Neuronal stem cell (in vitro differentiated cells): ENCODE measurements at regions not wholly inside any gene's neighbourhood (a gene's known extent, or its start where the extent isn't known, plus 50 kb on each side); places are given as distances from the start of the nearest gene placed in this dataset.

Source experiments
- DNase-seq: peaks from one replicate; pipeline ENCODE4 v3.0.0-alpha.2; 2013; ENCODE audit warnings: low spot score
- H2AFZ ChIP-seq: one replicate; pipeline ENCODE4 v1.6.1; 2013; ENCODE audit warnings: mild to moderate bottlenecking, low read length, inconsistent platforms
- H2AK5ac ChIP-seq: 2 replicates; pipeline ENCODE4 v1.6.1; 2013; ENCODE audit warnings: low read depth, mild to moderate bottlenecking, inconsistent platforms, low read length, moderate library complexity, mixed read lengths
- H2BK120ac ChIP-seq: 2 replicates; pipeline ENCODE4 v1.6.1; 2013; ENCODE audit warnings: low read depth, mild to moderate bottlenecking, inconsistent platforms, low read length, moderate library complexity, mixed read lengths
- H2BK12ac ChIP-seq: one replicate; pipeline ENCODE4 v1.6.1; 2013; ENCODE audit warnings: low read length, inconsistent platforms
- H2BK15ac ChIP-seq: 2 replicates; pipeline ENCODE4 v1.6.1; 2013; ENCODE audit warnings: mild to moderate bottlenecking, low read length, inconsistent platforms, mixed read lengths
- H2BK5ac ChIP-seq: one replicate; pipeline ENCODE4 v1.6.1; 2013; ENCODE audit warnings: inconsistent platforms, mild to moderate bottlenecking, low read length, moderate library complexity
- H3K14ac ChIP-seq: one replicate; pipeline ENCODE4 v1.6.1; 2013; ENCODE audit warnings: low read length, inconsistent platforms
- H3K18ac ChIP-seq: 2 replicates; pipeline ENCODE4 v1.6.1; 2013; ENCODE audit warnings: low read length, inconsistent platforms
- H3K23ac ChIP-seq: 2 replicates; pipeline ENCODE4 v1.6.1; 2013; ENCODE audit warnings: low read depth, mild to moderate bottlenecking, mixed read lengths, low read length, inconsistent platforms; ENCODE audit not compliant: poor library complexity
- H3K27ac ChIP-seq: replicated peaks from 3 replicates; pipeline ENCODE4 v1.5.1; 2013; ENCODE audit warnings: low read length, inconsistent platforms
- H3K27me3 ChIP-seq, 3 experiments: 2 replicates each; pipeline ENCODE4 v1.6.1; 2013; ENCODE audit warnings: low read length in 3 of 3, mild to moderate bottlenecking in 2 of 3, inconsistent platforms in 1 of 3, low read depth in 1 of 3, mixed read lengths in 1 of 3, moderate library complexity in 1 of 3; ENCODE audit not compliant: control insufficient read depth in 3 of 3, insufficient read depth in 3 of 3
- H3K36me3 ChIP-seq, 2 donors: replicated peaks in 1 of 2; 2 replicates each; pipeline ENCODE4 v1.6.1; 2013; ENCODE audit warnings: low read length in 2 of 2; ENCODE audit not compliant: control insufficient read depth in 2 of 2, insufficient read depth in 2 of 2
- H3K4ac ChIP-seq: 2 replicates; pipeline ENCODE4 v1.6.1; 2013; ENCODE audit warnings: inconsistent platforms, mild to moderate bottlenecking, low read length, moderate library complexity
- H3K4me1 ChIP-seq, 2 donors: 1 replicate in 1 of 2; 2 replicates in 1 of 2; pipeline ENCODE4 v1.6.1; 2013; ENCODE audit warnings: low read length in 2 of 2, low read depth in 1 of 2; ENCODE audit not compliant: control insufficient read depth in 2 of 2, insufficient read depth in 1 of 2
- H3K4me2 ChIP-seq: one replicate; pipeline ENCODE4 v1.6.1; 2013; ENCODE audit warnings: mild to moderate bottlenecking, low read length, inconsistent platforms; ENCODE audit not compliant: insufficient read depth, poor library complexity, severe bottlenecking
- H3K4me3 ChIP-seq, 2 donors: 2 replicates each; pipeline ENCODE4 v1.5.1; 2013; ENCODE audit warnings: low read length in 2 of 2, mild to moderate bottlenecking in 2 of 2, inconsistent platforms in 1 of 2, moderate library complexity in 1 of 2
- H3K79me1 ChIP-seq: one replicate; pipeline ENCODE4 v1.6.1; 2013; ENCODE audit warnings: low read depth, mild to moderate bottlenecking, inconsistent platforms, low read length, moderate library complexity
- H3K9ac ChIP-seq: one replicate; pipeline ENCODE4 v1.6.1; 2013; ENCODE audit warnings: mild to moderate bottlenecking, low read depth, low read length, inconsistent platforms; ENCODE audit not compliant: poor library complexity
- H3K9me3 ChIP-seq, 2 donors: replicated peaks in 1 of 2; 2 replicates each; pipeline versions ENCODE3 to v1.6.1; 2013; ENCODE audit warnings: low read length in 2 of 2, mild to moderate bottlenecking in 2 of 2, inconsistent platforms in 1 of 2, low read depth in 1 of 2, mixed read lengths in 1 of 2, moderate library complexity in 1 of 2; ENCODE audit not compliant: control insufficient read depth in 2 of 2, insufficient read depth in 1 of 2
- H4K8ac ChIP-seq: one replicate; pipeline ENCODE4 v1.6.1; 2013; ENCODE audit warnings: low read depth, mild to moderate bottlenecking, inconsistent platforms, low read length, moderate library complexity
- H4K91ac ChIP-seq: one replicate; pipeline ENCODE4 v1.6.1; 2013; ENCODE audit warnings: low read length, low read depth, mild to moderate bottlenecking, inconsistent platforms; ENCODE audit not compliant: poor library complexity
- WGBS, 2 donors: extraction: QIAGEN DNeasy Blood & Tissue Kit; methylation state at CpG; one replicate each; pipeline ENCODE4 v1.1.7; 2013; ENCODE audit warnings: missing lambda C conversion rate in 2 of 2, mixed read lengths in 1 of 2; ENCODE audit not compliant: insufficient read length in 2 of 2, insufficient replicate concordance in 1 of 2; ENCODE audit errors: extremely low coverage in 2 of 2; 5-methylcytosine and 5-hydroxymethylcytosine counted together

- Histone ChIP-seq H2BK5ac (no peak overlapping the region), H2BK12ac (no peak overlapping the region), H3K79me1 (no peaks in the 10 kb centered on the region), H4K91ac (no peak overlapping the region), H3K4me2 (no peak overlapping the region), H4K8ac (no peak overlapping the region), H2BK15ac (no peak overlapping the region), H2AK5ac (no peak overlapping the region), H2AFZ (no peak overlapping the region), H3K4me1 (peaks cover 6 to 7% of the 10 kb centered on the region in 2 donors), H3K36me3 (no peaks in the 10 kb centered on the region), H3K4ac (no peak overlapping the region), H3K18ac (no peak overlapping the region), H3K4me3 (no peak overlapping the region), H3K27me3 (no peaks in the 10 kb centered on the region), H3K14ac (no peak overlapping the region), H3K9ac (no peak overlapping the region), H3K23ac (no peak overlapping the region), H3K9me3 (no peaks in the 10 kb centered on the region), H2BK120ac (no peak overlapping the region), H3K27ac (no peak overlapping the region)
- no CpG with 5 or more reads among the region's 3 CpGs for WGBS, 2 donors
- DNase-seq = no peak
These were observed 162.6 kb upstream of the LRIG3 start for GRCh38 chr12:59082952-59083351.

GRCh38 chr12:59080101-59080500 lies 159.8 kb upstream of the LRIG3 start:
- no peak overlapping the region for H2BK120ac ChIP-seq
- H3K4me2 ChIP-seq = no peak overlapping the region
- H3K18ac ChIP-seq = no peak overlapping the region
- H3K9me3 ChIP-seq = no peaks in the 10 kb centered on the region
- H3K27me3 ChIP-seq = no peaks in the 10 kb centered on the region
- H2BK5ac ChIP-seq = no peak overlapping the region
- H3K79me1 ChIP-seq = no peaks in the 10 kb centered on the region
- no peaks in the 10 kb centered on the region for H3K36me3 ChIP-seq
- no peak overlapping the region for H3K4ac ChIP-seq
- no peak overlapping the region for H4K8ac ChIP-seq
- no peak overlapping the region for H2BK12ac ChIP-seq
- no peak overlapping the region for H3K4me3 ChIP-seq
- no peak overlapping the region for H3K27ac ChIP-seq
- no peak for DNase-seq
- WGBS, 2 donors = no CpG with 5 or more reads among the region's 1 CpG
- no peak overlapping the region for H3K14ac ChIP-seq
- peaks cover 4 to 15% of the 10 kb centered on the region in 2 donors for H3K4me1 ChIP-seq
- H3K9ac ChIP-seq = no peak overlapping the region
- no peak overlapping the region for H3K23ac ChIP-seq
- H2AK5ac ChIP-seq = no peak overlapping the region
- no peak overlapping the region for H2BK15ac ChIP-seq
- no peak overlapping the region for H2AFZ ChIP-seq
- H4K91ac ChIP-seq = no peak overlapping the region

- Histone ChIP-seq H4K91ac (no peak overlapping the region), H3K27ac (no peak overlapping the region)
- no CpG with 5 or more reads among the region's 4 CpGs for WGBS, 2 donors
These were observed 159.2 kb upstream of the LRIG3 start for GRCh38 chr12:59079472-59079871.

GRCh38 chr12:59079002-59079401 lies 158.7 kb upstream of the LRIG3 start:
- Histone ChIP-seq H3K9me3 (no peaks in the 10 kb centered on the region), H2BK120ac (no peak overlapping the region), H2BK12ac (no peak overlapping the region), H3K27me3 (no peaks in the 10 kb centered on the region), H3K36me3 (no peaks in the 10 kb centered on the region), H3K23ac (no peak overlapping the region), H3K4ac (no peak overlapping the region), H3K18ac (no peak overlapping the region), H2AFZ (no peak overlapping the region), H3K4me2 (no peak overlapping the region), H2AK5ac (no peak overlapping the region), H3K9ac (no peak overlapping the region), H3K79me1 (no peaks in the 10 kb centered on the region), H3K27ac (no peak overlapping the region), H2BK15ac (no peak overlapping the region), H3K4me3 (no peak overlapping the region), H2BK5ac (no peak overlapping the region), H3K14ac (no peak overlapping the region), H4K91ac (no peak overlapping the region), H4K8ac (no peak overlapping the region), H3K4me1 (peaks cover 1 to 12% of the 10 kb centered on the region in 2 donors)
- WGBS, 2 donors = no CpG with 5 or more reads among the region's 2 CpGs
- DNase-seq = no peak

More at GRCh38 chr12:59079472-59079871, 159.2 kb upstream of the LRIG3 start:
- Histone ChIP-seq H2BK120ac (no peak overlapping the region), H3K36me3 (no peaks in the 10 kb centered on the region), H3K23ac (no peak overlapping the region), H3K18ac (no peak overlapping the region), H2AFZ (no peak overlapping the region), H3K4me3 (no peak overlapping the region), H2BK12ac (no peak overlapping the region), H3K9ac (no peak overlapping the region), H2BK15ac (no peak overlapping the region), H3K4me1 (peaks cover 1 to 12% of the 10 kb centered on the region in 2 donors), H2BK5ac (no peak overlapping the region), H3K79me1 (no peaks in the 10 kb centered on the region), H4K8ac (no peak overlapping the region), H3K27me3 (no peaks in the 10 kb centered on the region), H2AK5ac (no peak overlapping the region), H3K4me2 (no peak overlapping the region), H3K4ac (no peak overlapping the region), H3K14ac (no peak overlapping the region), H3K9me3 (no peaks in the 10 kb centered on the region)
- DNase-seq = no peak
